GM23338 (cell line): ENCODE measurements at regions not wholly inside any gene's neighbourhood (a gene's known extent, or its start where the extent isn't known, plus 50 kb on each side); places are given as distances from the start of the nearest gene placed in this dataset.
"Not testable (repeated sequence)": the region's sequence is repeated elsewhere in the genome, so short reads cannot be mapped to it uniquely, and the experiment has no call there.

ENCODE experiments used
- ATAC-seq: fragments of 200-7000 bp; cut with Tn5 transposase; 3 replicates; pipeline ENCODE4 v1.9.1; 2020
- DNase-seq: peaks from one replicate; pipeline ENCODE4 v3.0.0-alpha.2; 2015; ENCODE audit warnings: low spot score
- H2AFZ ChIP-seq: fragments of 200-600 bp; sonication (generic); 2 replicates; pipeline ENCODE4 v1.8.0; 2016; ENCODE audit warnings: antibody characterized with exemption, mild to moderate bottlenecking, moderate library complexity
- H3F3A ChIP-seq: fragments of 200-600 bp; sonication (generic); replicated peaks from 2 replicates; pipeline ENCODE4 v1.8.0; 2017; ENCODE audit warnings: antibody characterized with exemption, mixed run types, low read depth
- H3K27ac ChIP-seq: fragments of 200-600 bp; sonication (generic); 2 replicates; pipeline ENCODE4 v1.6.1; 2016; ENCODE audit warnings: low read depth
- H3K27me3 ChIP-seq: fragments of 200-600 bp; sonication (generic); 2 replicates; pipeline ENCODE4 v1.8.0; 2016; ENCODE audit warnings: mild to moderate bottlenecking, mixed run types, moderate library complexity; ENCODE audit not compliant: insufficient read depth
- H3K36me3 ChIP-seq: fragments of 200-600 bp; sonication (generic); 2 replicates; pipeline ENCODE4 v1.8.0; 2016; ENCODE audit warnings: mild to moderate bottlenecking; ENCODE audit not compliant: insufficient read depth
- H3K4me1 ChIP-seq: fragments of 200-600 bp; sonication (generic); 2 replicates; pipeline ENCODE4 v1.8.0; 2016; ENCODE audit warnings: mild to moderate bottlenecking, moderate library complexity; ENCODE audit not compliant: insufficient read depth
- H3K4me2 ChIP-seq: fragments of 200-600 bp; sonication (generic); 2 replicates; pipeline ENCODE4 v1.7.1; 2017; ENCODE audit warnings: mixed run types
- H3K4me3 ChIP-seq: fragments of 200-600 bp; sonication (generic); 2 replicates; pipeline ENCODE4 v1.6.1; 2016; ENCODE audit warnings: mixed run types
- H3K79me2 ChIP-seq: fragments of 200-600 bp; sonication (generic); replicated peaks from 2 replicates; pipeline ENCODE4 v1.8.0; 2017; ENCODE audit warnings: mild to moderate bottlenecking; ENCODE audit not compliant: insufficient read depth
- H3K9me2 ChIP-seq: fragments of 200-600 bp; sonication (generic); 2 replicates; pipeline ENCODE4 v1.8.0; 2017; ENCODE audit not compliant: insufficient read depth
- H4K20me1 ChIP-seq: fragments of 200-600 bp; sonication (generic); replicated peaks from 2 replicates; pipeline ENCODE4 v1.8.0; 2017; ENCODE audit warnings: mild to moderate bottlenecking; ENCODE audit not compliant: insufficient read depth
- H3K27ac Mint-ChIP-seq: 2 replicates; pipeline ENCODE4 v1.8.0; 2020; ENCODE audit warnings: inconsistent platforms, mild to moderate bottlenecking, moderate library complexity, mixed read lengths
- H3K27me3 Mint-ChIP-seq: 3 replicates; pipeline ENCODE4 v1.8.0; 2022; ENCODE audit warnings: low read depth, mild to moderate bottlenecking, moderate library complexity, mixed read lengths, inconsistent platforms; ENCODE audit not compliant: insufficient read depth, poor library complexity
- H3K36me3 Mint-ChIP-seq: 3 replicates; pipeline ENCODE4 v1.8.0; 2021; ENCODE audit warnings: low read depth, mild to moderate bottlenecking, inconsistent platforms, moderate library complexity, mixed read lengths
- H3K4me1 Mint-ChIP-seq: 3 replicates; pipeline ENCODE4 v1.8.0; 2020; ENCODE audit warnings: mild to moderate bottlenecking, inconsistent platforms, mixed read lengths
- H3K4me3 Mint-ChIP-seq: 3 replicates; pipeline ENCODE4 v1.8.0; 2021; ENCODE audit warnings: moderate library complexity, mild to moderate bottlenecking, inconsistent platforms, mixed read lengths
- H3K9me3 Mint-ChIP-seq: 3 replicates; pipeline ENCODE4 v1.8.0; 2020; ENCODE audit warnings: moderate library complexity, mild to moderate bottlenecking, inconsistent platforms, mixed read lengths
- EZH2 ChIP-seq: fragments of 200-600 bp; sonication (generic); IDR thresholded peaks from one replicate; pipeline ENCODE4 v1.8.0; 2017; ENCODE audit warnings: antibody characterized with exemption, mild to moderate bottlenecking, low read depth; ENCODE audit not compliant: unreplicated experiment
- STAT1 ChIP-seq: IDR thresholded peaks from one replicate; pipeline ENCODE4 v1.6.1; 2016; ENCODE audit warnings: antibody characterized with exemption; ENCODE audit not compliant: unreplicated experiment
- ZNF114 ChIP-seq: fragments of 250-450 bp; sonication (Bioruptor Pico); IDR thresholded peaks from 2 replicates; pipeline ENCODE4 v1.5.0; 2020; ENCODE audit warnings: mild to moderate bottlenecking, moderate library complexity
- TF ChIP-seq, protein P1 (sequence below): IDR thresholded peaks from one replicate; pipeline ENCODE4 v1.6.1; 2018; ENCODE audit warnings: antibody characterized with exemption; ENCODE audit not compliant: unreplicated experiment

DNA sequence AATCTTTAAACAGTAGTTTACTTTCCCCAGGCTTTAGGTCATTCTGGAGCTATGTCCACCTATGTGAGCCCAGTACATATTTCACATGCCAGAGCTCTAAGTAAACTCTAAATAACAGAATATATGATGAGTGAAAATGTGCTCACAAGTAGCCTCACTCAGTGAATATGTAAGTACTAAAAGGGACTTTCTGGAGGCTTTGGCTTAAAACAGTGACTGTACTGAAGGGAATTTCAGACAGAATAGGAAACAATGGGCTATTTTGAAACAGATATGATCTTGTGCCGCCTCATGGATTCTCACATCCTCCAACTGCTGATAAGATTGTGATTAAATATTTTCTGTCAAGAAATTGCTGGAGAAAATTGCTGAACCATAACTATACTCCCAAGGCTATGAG is 747.9 kb downstream of the SOCS6 start:
- Histone ChIP-seq H3K4me2 (no peak overlapping the region), H4K20me1 (no peaks in the 10 kb centered on the region), H3K9me2 (no peaks in the 10 kb centered on the region), H3K27ac (no peak overlapping the region), H3K4me1 (no peaks in the 10 kb centered on the region), H2AFZ (no peak overlapping the region), H3K4me3 (no peak overlapping the region), H3K36me3 (peaks cover 6% of the 10 kb centered on the region; the same call in 1 of the 2 replicates), H3F3A (no peaks in the 10 kb centered on the region), H3K79me2 (no peaks in the 10 kb centered on the region), H3K27me3 (no peaks in the 10 kb centered on the region)
- Mint-ChIP-seq H3K4me3 (no peak overlapping the region), H3K9me3 (peaks cover 89% of the 10 kb centered on the region), H3K27me3 (no peaks in the 10 kb centered on the region), H3K27ac (no peak overlapping the region), H3K4me1 (no peaks in the 10 kb centered on the region), H3K36me3 (peaks cover 23% of the 10 kb centered on the region; the same call in 2 of the 3 replicates)
- ATAC-seq (no peak), DNase-seq (no peak)
- no peak for TF ChIP-seq EZH2
- no peak for TF ChIP-seq STAT1
- TF ChIP-seq, protein P1, sequence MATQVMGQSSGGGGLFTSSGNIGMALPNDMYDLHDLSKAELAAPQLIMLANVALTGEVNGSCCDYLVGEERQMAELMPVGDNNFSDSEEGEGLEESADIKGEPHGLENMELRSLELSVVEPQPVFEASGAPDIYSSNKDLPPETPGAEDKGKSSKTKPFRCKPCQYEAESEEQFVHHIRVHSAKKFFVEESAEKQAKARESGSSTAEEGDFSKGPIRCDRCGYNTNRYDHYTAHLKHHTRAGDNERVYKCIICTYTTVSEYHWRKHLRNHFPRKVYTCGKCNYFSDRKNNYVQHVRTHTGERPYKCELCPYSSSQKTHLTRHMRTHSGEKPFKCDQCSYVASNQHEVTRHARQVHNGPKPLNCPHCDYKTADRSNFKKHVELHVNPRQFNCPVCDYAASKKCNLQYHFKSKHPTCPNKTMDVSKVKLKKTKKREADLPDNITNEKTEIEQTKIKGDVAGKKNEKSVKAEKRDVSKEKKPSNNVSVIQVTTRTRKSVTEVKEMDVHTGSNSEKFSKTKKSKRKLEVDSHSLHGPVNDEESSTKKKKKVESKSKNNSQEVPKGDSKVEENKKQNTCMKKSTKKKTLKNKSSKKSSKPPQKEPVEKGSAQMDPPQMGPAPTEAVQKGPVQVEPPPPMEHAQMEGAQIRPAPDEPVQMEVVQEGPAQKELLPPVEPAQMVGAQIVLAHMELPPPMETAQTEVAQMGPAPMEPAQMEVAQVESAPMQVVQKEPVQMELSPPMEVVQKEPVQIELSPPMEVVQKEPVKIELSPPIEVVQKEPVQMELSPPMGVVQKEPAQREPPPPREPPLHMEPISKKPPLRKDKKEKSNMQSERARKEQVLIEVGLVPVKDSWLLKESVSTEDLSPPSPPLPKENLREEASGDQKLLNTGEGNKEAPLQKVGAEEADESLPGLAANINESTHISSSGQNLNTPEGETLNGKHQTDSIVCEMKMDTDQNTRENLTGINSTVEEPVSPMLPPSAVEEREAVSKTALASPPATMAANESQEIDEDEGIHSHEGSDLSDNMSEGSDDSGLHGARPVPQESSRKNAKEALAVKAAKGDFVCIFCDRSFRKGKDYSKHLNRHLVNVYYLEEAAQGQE = no peak
- TF ChIP-seq ZNF114 = no peak

DNA sequence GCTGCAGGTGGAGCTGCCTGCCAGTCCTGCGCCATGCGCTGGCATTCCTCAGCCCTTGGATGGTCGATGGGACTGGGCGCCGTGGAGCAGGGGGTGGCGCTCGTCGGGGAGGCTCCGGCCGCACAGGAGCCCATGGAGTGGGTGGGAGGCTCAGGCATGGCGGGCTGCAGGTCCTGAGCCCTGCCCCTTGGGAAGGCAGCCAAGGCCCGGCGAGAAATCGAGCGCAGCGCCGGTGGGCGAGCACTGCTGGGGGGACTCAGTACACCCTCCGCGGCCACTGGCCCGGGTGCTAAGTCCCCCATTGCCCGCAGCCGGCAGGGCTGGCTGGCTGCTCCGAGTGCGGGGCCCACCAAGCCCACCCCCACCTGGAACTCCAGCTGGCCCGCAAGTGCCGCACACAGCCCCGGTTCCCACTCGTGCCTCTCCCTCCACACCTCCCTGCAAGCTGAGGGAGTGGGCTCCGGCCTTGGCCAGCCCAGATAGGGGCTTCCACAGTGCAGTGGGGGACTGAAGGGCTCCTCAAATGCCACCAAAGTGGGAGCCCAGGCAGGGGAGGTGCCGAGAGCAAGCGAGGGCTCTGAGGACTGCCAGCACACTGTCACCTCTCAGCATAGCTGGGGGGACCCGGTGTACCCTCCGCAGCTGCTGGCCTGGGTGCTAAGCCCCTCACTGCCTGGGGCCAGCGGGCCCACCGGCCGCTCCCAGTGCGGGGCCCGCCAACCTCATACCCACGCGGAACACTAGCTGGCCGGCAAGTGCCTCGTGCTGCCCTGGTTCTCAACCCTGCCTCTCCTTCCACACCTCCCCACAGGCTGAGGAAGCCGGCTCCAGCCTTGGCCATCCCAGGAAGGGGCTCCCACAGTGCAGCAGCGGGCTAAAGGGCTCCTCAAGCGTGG is 742.7 kb downstream of the SOCS6 start:
- H3K36me3 Mint-ChIP-seq = peaks cover 35% of the 10 kb centered on the region
- H3K9me3 Mint-ChIP-seq = peaks cover 89% of the 10 kb centered on the region
- not testable (repeated sequence) for H3K27me3 Mint-ChIP-seq, ATAC-seq, H3K9me2 ChIP-seq, H3K27ac ChIP-seq, H2AFZ ChIP-seq, H3K4me1 ChIP-seq, DNase-seq, H3K4me3 ChIP-seq, H3K27me3 ChIP-seq, H3K36me3 ChIP-seq, H3K79me2 ChIP-seq, H3K4me3 Mint-ChIP-seq, H4K20me1 ChIP-seq, H3K4me2 ChIP-seq, H3F3A ChIP-seq, H3K4me1 Mint-ChIP-seq, H3K27ac Mint-ChIP-seq

DNA sequence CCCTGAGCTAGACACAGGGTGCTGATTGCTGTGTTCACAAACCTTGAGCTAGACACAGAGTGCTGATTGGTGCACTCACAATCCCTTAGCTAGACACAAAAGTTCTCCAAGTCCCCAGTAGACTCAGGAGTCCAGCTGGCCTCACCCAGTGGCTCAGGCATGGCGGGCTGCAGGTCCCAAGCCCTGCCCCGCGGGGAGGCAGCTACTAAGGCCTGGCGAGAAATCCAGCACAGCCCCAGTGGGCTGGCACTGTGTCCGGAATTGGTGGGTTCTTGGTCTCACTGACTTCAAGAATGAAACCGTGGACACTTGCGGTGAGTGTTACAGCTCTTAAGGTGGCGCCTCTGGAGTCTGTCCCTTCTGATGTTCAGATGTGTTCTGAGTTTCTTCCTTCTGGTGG is 741.2 kb downstream of the SOCS6 start:
- H3K9me3 Mint-ChIP-seq = peaks cover 90% of the 10 kb centered on the region
- not testable (repeated sequence) for H3K79me2 ChIP-seq, H3K4me3 Mint-ChIP-seq, H3K27me3 ChIP-seq, H4K20me1 ChIP-seq, H2AFZ ChIP-seq, H3K27ac Mint-ChIP-seq, H3F3A ChIP-seq, DNase-seq, H3K4me3 ChIP-seq, H3K36me3 ChIP-seq, H3K9me2 ChIP-seq, H3K4me1 ChIP-seq, H3K4me1 Mint-ChIP-seq, H3K4me2 ChIP-seq, H3K27ac ChIP-seq, H3K27me3 Mint-ChIP-seq, ATAC-seq
- H3K36me3 Mint-ChIP-seq = peaks cover 35% of the 10 kb centered on the region
